IPS-20b (cell line): ENCODE measurements at regions not wholly inside any gene's neighbourhood (a gene's known extent, or its start where the extent isn't known, plus 50 kb on each side); places are given as distances from the start of the nearest gene placed in this dataset.
"Not testable (repeated sequence)": the region's sequence is repeated elsewhere in the genome, so short reads cannot be mapped to it uniquely, and the experiment has no call there.

Experiments
- H3K27ac ChIP-seq: one replicate; pipeline ENCODE4 v1.5.1; 2013; ENCODE audit warnings: low read length
- H3K27me3 ChIP-seq: 2 replicates; pipeline ENCODE4 v1.6.1; 2013; ENCODE audit warnings: mild to moderate bottlenecking, low read length, inconsistent platforms; ENCODE audit not compliant: insufficient read depth
- H3K36me3 ChIP-seq: 2 replicates; pipeline ENCODE4 v1.6.1; 2013; ENCODE audit warnings: low read depth, mild to moderate bottlenecking, inconsistent platforms, low read length, moderate library complexity; ENCODE audit not compliant: insufficient read depth
- H3K4me1 ChIP-seq: 2 replicates; pipeline ENCODE4 v1.6.1; 2013; ENCODE audit warnings: mild to moderate bottlenecking, control low read depth, inconsistent platforms, low read length, moderate library complexity; ENCODE audit not compliant: insufficient read depth
- H3K4me3 ChIP-seq: 2 replicates; pipeline ENCODE4 v1.5.1; 2013; ENCODE audit warnings: mild to moderate bottlenecking, low read length, inconsistent platforms
- H3K9ac ChIP-seq: 2 replicates; pipeline ENCODE4 v1.6.1; 2013; ENCODE audit warnings: low read depth, mild to moderate bottlenecking, inconsistent platforms, low read length, moderate library complexity
- H3K9me3 ChIP-seq: 2 replicates; pipeline ENCODE4 v1.6.1; 2013; ENCODE audit warnings: mild to moderate bottlenecking, low read depth, low read length, inconsistent platforms; ENCODE audit not compliant: insufficient read depth

- no peaks in the 10 kb centered on the region for H3K4me1 ChIP-seq
- no peaks in the 10 kb centered on the region for H3K27me3 ChIP-seq
- H3K36me3 ChIP-seq, result no peaks in the 10 kb centered on the region
- H3K9ac ChIP-seq, result no peak overlapping the region
- H3K4me3 ChIP-seq, result no peak overlapping the region
- no peaks in the 10 kb centered on the region for H3K9me3 ChIP-seq
- no peak overlapping the region for H3K27ac ChIP-seq
Observed at GRCh38 chr9:85112391-85112790, 442.9 kb downstream of the NTRK2 start.

GRCh38 chr9:85108746-85109145 is 439.2 kb downstream of the NTRK2 start:
- Histone ChIP-seq H3K4me1 (no peaks in the 10 kb centered on the region), H3K9me3 (no peaks in the 10 kb centered on the region), H3K9ac (no peak overlapping the region), H3K27me3 (no peaks in the 10 kb centered on the region), H3K27ac (no peak overlapping the region), H3K4me3 (no peak overlapping the region), H3K36me3 (no peaks in the 10 kb centered on the region)

GRCh38 chr9:85108229-85108628 is 438.7 kb downstream of the NTRK2 start:
- Histone ChIP-seq H3K27ac (no peak overlapping the region), H3K4me1 (no peaks in the 10 kb centered on the region), H3K4me3 (no peak overlapping the region), H3K27me3 (no peaks in the 10 kb centered on the region), H3K36me3 (no peaks in the 10 kb centered on the region), H3K9me3 (no peaks in the 10 kb centered on the region), H3K9ac (no peak overlapping the region)

GRCh38 chr9:85089188-85089969 is 419.9 kb downstream of the NTRK2 start:
- H3K9me3 ChIP-seq, result 0 out of 2 replicates have a peak, but pooled peaks cover 2% of the 10 kb centered on the region
- H3K9ac ChIP-seq, result no peak overlapping the region
- no peaks in the 10 kb centered on the region for H3K36me3 ChIP-seq
- no peaks in the 10 kb centered on the region for H3K27me3 ChIP-seq
- no peak overlapping the region for H3K4me3 ChIP-seq
- H3K4me1 ChIP-seq, result no peaks in the 10 kb centered on the region
- no peak overlapping the region for H3K27ac ChIP-seq

GRCh38 chr9:85081963-85082362 is 412.4 kb downstream of the NTRK2 start:
- no peaks in the 10 kb centered on the region for H3K36me3 ChIP-seq
- H3K27ac ChIP-seq, result no peak overlapping the region
- H3K27me3 ChIP-seq, result peaks cover 13% of the 10 kb centered on the region
- no peak overlapping the region for H3K4me3 ChIP-seq
- H3K9me3 ChIP-seq, result 0 out of 2 replicates have a peak, but pooled peaks cover 2% of the 10 kb centered on the region
- no peak overlapping the region for H3K9ac ChIP-seq
- peaks cover 3% of the 10 kb centered on the region; the same call in 1 of the 2 replicates for H3K4me1 ChIP-seq

- Histone ChIP-seq H3K27me3 (peaks cover 13% of the 10 kb centered on the region), H3K9ac (no peak overlapping the region), H3K4me3 (no peak overlapping the region), H3K27ac (no peak overlapping the region), H3K36me3 (no peaks in the 10 kb centered on the region), H3K9me3 (no peaks in the 10 kb centered on the region), H3K4me1 (peaks cover 3% of the 10 kb centered on the region; the same call in 1 of the 2 replicates)
Observed at GRCh38 chr9:85079349-85079748, 409.8 kb downstream of the NTRK2 start.

- no peak overlapping the region for H3K9ac ChIP-seq
- H3K9me3 ChIP-seq, result no peaks in the 10 kb centered on the region
- H3K36me3 ChIP-seq, result no peaks in the 10 kb centered on the region
- H3K4me3 ChIP-seq, result peak overlapping the region; percentile 58; the same call in 1 of the 2 replicates
- H3K27ac ChIP-seq, result no peak overlapping the region
- H3K27me3 ChIP-seq, result peaks cover 13% of the 10 kb centered on the region
- peaks cover 3% of the 10 kb centered on the region; the same call in 1 of the 2 replicates for H3K4me1 ChIP-seq
Observed at GRCh38 chr9:85077944-85078343, 408.4 kb downstream of the NTRK2 start.

- not testable (repeated sequence) for H3K9ac ChIP-seq, H3K27ac ChIP-seq, H3K9me3 ChIP-seq, H3K4me1 ChIP-seq, H3K36me3 ChIP-seq
- H3K27me3 ChIP-seq, result peaks cover 13% of the 10 kb centered on the region
- peak overlapping the region; percentile 58; the same call in 1 of the 2 replicates for H3K4me3 ChIP-seq
Observed at GRCh38 chr9:85077146-85077545, 407.6 kb downstream of the NTRK2 start.
